ENCODE measurements at regions not wholly inside any gene's neighbourhood (a gene's known extent, or its start where the extent isn't known, plus 50 kb on each side); places are given as distances from the start of the nearest gene placed in this dataset.

GRCh38 chr15:27623149-27623548 is 476.0 kb downstream of the OCA2 start:
- H3K9ac ChIP-seq (ENCODE audit: low read depth, low read length), result no peak overlapping the region
- no peak overlapping the region for H3K4me3 ChIP-seq (ENCODE audit: low read depth, low read length)
- no peak overlapping the region for H3K27ac ChIP-seq (ENCODE audit: low read depth, low read length)
- H3K4me1 ChIP-seq (ENCODE audit: control insufficient read depth, insufficient read depth, low read length), result 0 out of 2 replicates have a peak, but pooled peaks cover 4% of the 10 kb centered on the region
- no peaks in the 10 kb centered on the region for H3K36me3 ChIP-seq (ENCODE audit: control insufficient read depth, insufficient read depth, low read length)
- H3K27me3 ChIP-seq (ENCODE audit: control insufficient read depth, insufficient read depth, low read length), result no peaks in the 10 kb centered on the region
- peaks cover 11% of the 10 kb centered on the region for H3K9me3 ChIP-seq (ENCODE audit: control insufficient read depth, insufficient read depth, low read length)

- no peak overlapping the region for H3K9ac ChIP-seq (ENCODE audit: low read depth, low read length)
- H3K4me3 ChIP-seq (ENCODE audit: low read depth, low read length), result no peak overlapping the region
- H3K9me3 ChIP-seq (ENCODE audit: control insufficient read depth, insufficient read depth, low read length), result peaks cover 8% of the 10 kb centered on the region
- H3K27ac ChIP-seq (ENCODE audit: low read depth, low read length), result no peak overlapping the region
- no peaks in the 10 kb centered on the region for H3K36me3 ChIP-seq (ENCODE audit: control insufficient read depth, insufficient read depth, low read length)
- H3K27me3 ChIP-seq (ENCODE audit: control insufficient read depth, insufficient read depth, low read length), result no peaks in the 10 kb centered on the region
- 0 out of 2 replicates have a peak, but pooled peaks cover 4% of the 10 kb centered on the region for H3K4me1 ChIP-seq (ENCODE audit: control insufficient read depth, insufficient read depth, low read length)
Measured at GRCh38 chr15:27622371-27622770, 476.7 kb downstream of the OCA2 start.

DNA sequence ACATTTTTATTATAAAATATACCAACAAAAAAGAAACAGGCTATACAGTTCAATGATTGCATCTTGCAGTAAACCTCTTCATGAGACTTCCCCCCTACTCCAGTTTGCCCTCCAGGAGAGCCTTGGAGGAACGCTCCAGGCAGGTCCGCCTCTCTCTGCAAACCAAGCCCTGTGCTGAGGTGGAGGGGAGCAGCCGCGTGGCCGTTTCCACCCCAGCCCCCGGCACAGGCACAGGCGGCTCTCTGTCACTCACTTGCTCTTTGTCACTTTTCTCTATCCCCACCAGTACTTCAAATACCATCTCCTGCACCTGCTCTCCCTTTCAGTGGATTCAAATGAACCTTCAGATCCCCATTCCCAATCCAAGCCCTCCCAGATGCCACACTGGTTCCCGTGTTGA is 479.9 kb downstream of the OCA2 start:
- no peak overlapping the region for H3K27ac ChIP-seq (ENCODE audit: low read depth, low read length)
- H3K9me3 ChIP-seq (ENCODE audit: control insufficient read depth, insufficient read depth, low read length), result no peaks in the 10 kb centered on the region
- H3K9ac ChIP-seq (ENCODE audit: low read depth, low read length), result no peak overlapping the region
- H3K4me3 ChIP-seq (ENCODE audit: low read depth, low read length), result no peak overlapping the region
- no peaks in the 10 kb centered on the region for H3K36me3 ChIP-seq (ENCODE audit: control insufficient read depth, insufficient read depth, low read length)
- H3K27me3 ChIP-seq (ENCODE audit: control insufficient read depth, insufficient read depth, low read length), result no peaks in the 10 kb centered on the region
- 0 out of 2 replicates have a peak, but pooled peaks cover 4% of the 10 kb centered on the region for H3K4me1 ChIP-seq (ENCODE audit: control insufficient read depth, insufficient read depth, low read length)

- H3K36me3 ChIP-seq (ENCODE audit: control insufficient read depth, insufficient read depth, low read length), result no peaks in the 10 kb centered on the region
- H3K9me3 ChIP-seq (ENCODE audit: control insufficient read depth, insufficient read depth, low read length), result no peaks in the 10 kb centered on the region
- H3K9ac ChIP-seq (ENCODE audit: low read depth, low read length), result no peak overlapping the region
- H3K4me1 ChIP-seq (ENCODE audit: control insufficient read depth, insufficient read depth, low read length), result no peaks in the 10 kb centered on the region
- no peak overlapping the region for H3K27ac ChIP-seq (ENCODE audit: low read depth, low read length)
- H3K27me3 ChIP-seq (ENCODE audit: control insufficient read depth, insufficient read depth, low read length), result no peaks in the 10 kb centered on the region
- H3K4me3 ChIP-seq (ENCODE audit: low read depth, low read length), result no peak overlapping the region
Measured at GRCh38 chr15:27617013-27617412, 482.1 kb downstream of the OCA2 start.

- Histone ChIP-seq H3K9ac (ENCODE audit: low read depth, low read length) (no peak overlapping the region), H3K27me3 (ENCODE audit: control insufficient read depth, insufficient read depth, low read length) (no peaks in the 10 kb centered on the region), H3K27ac (ENCODE audit: low read depth, low read length) (no peak overlapping the region), H3K9me3 (ENCODE audit: control insufficient read depth, insufficient read depth, low read length) (peaks cover 15% of the 10 kb centered on the region), H3K4me1 (ENCODE audit: control insufficient read depth, insufficient read depth, low read length) (no peaks in the 10 kb centered on the region), H3K4me3 (ENCODE audit: low read depth, low read length) (no peak overlapping the region), H3K36me3 (ENCODE audit: control insufficient read depth, insufficient read depth, low read length) (no peaks in the 10 kb centered on the region)
Measured at GRCh38 chr15:27608248-27608647, 490.9 kb downstream of the OCA2 start.

GRCh38 chr15:27601239-27601960 is 497.7 kb downstream of the OCA2 start:
- H3K36me3 ChIP-seq (ENCODE audit: control insufficient read depth, insufficient read depth, low read length), result no peaks in the 10 kb centered on the region
- H3K4me1 ChIP-seq (ENCODE audit: control insufficient read depth, insufficient read depth, low read length), result peaks cover 6% of the 10 kb centered on the region; the same call in 1 of the 2 replicates
- no peak overlapping the region for H3K4me3 ChIP-seq (ENCODE audit: low read depth, low read length)
- H3K9ac ChIP-seq (ENCODE audit: low read depth, low read length), result no peak overlapping the region
- no peaks in the 10 kb centered on the region for H3K27me3 ChIP-seq (ENCODE audit: control insufficient read depth, insufficient read depth, low read length)
- H3K9me3 ChIP-seq (ENCODE audit: control insufficient read depth, insufficient read depth, low read length), result peaks cover 16% of the 10 kb centered on the region
- no peak overlapping the region for H3K27ac ChIP-seq (ENCODE audit: low read depth, low read length)

DNA sequence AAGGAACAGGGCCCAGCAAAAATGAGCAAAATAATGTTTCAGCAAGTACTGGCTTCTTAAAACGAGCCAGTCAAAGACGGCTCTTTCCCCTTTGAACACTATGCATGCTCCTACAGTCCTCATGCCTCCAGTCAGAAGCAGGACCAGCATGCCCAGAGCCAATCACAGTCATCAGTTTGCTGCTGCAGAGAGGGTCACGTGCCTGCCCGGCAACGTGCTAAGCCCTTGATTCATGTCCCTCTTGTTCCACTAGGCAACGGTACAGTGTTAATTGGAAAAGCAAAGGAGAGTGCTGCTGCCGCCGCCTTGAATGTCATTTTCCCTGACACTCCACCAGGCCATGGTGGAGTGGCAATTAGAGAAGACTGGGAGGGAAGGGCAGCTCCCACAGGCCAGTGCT is 500.1 kb downstream of the OCA2 start:
- Histone ChIP-seq H3K27ac (ENCODE audit: low read depth, low read length) (no peak overlapping the region), H3K27me3 (ENCODE audit: control insufficient read depth, insufficient read depth, low read length) (no peaks in the 10 kb centered on the region), H3K9ac (ENCODE audit: low read depth, low read length) (no peak overlapping the region), H3K4me1 (ENCODE audit: control insufficient read depth, insufficient read depth, low read length) (peaks cover 6% of the 10 kb centered on the region; the same call in 1 of the 2 replicates), H3K4me3 (ENCODE audit: low read depth, low read length) (no peak overlapping the region), H3K9me3 (ENCODE audit: control insufficient read depth, insufficient read depth, low read length) (peaks cover 5% of the 10 kb centered on the region; the same call in 1 of the 2 replicates), H3K36me3 (ENCODE audit: control insufficient read depth, insufficient read depth, low read length) (no peaks in the 10 kb centered on the region)

GRCh38 chr15:27598251-27599009 is 500.7 kb downstream of the OCA2 start:
- peaks cover 2% of the 10 kb centered on the region; the same call in 1 of the 2 replicates for H3K9me3 ChIP-seq (ENCODE audit: control insufficient read depth, insufficient read depth, low read length)
- H3K9ac ChIP-seq (ENCODE audit: low read depth, low read length), result no peak overlapping the region
- no peak overlapping the region for H3K27ac ChIP-seq (ENCODE audit: low read depth, low read length)
- no peak overlapping the region for H3K4me3 ChIP-seq (ENCODE audit: low read depth, low read length)
- H3K36me3 ChIP-seq (ENCODE audit: control insufficient read depth, insufficient read depth, low read length), result no peaks in the 10 kb centered on the region
- peaks cover 6% of the 10 kb centered on the region; the same call in 1 of the 2 replicates for H3K4me1 ChIP-seq (ENCODE audit: control insufficient read depth, insufficient read depth, low read length)
- no peaks in the 10 kb centered on the region for H3K27me3 ChIP-seq (ENCODE audit: control insufficient read depth, insufficient read depth, low read length)

- Histone ChIP-seq H3K27me3 (ENCODE audit: control insufficient read depth, insufficient read depth, low read length) (no peaks in the 10 kb centered on the region), H3K27ac (ENCODE audit: low read depth, low read length) (no peak overlapping the region), H3K9ac (ENCODE audit: low read depth, low read length) (no peak overlapping the region), H3K4me1 (ENCODE audit: control insufficient read depth, insufficient read depth, low read length) (no peaks in the 10 kb centered on the region), H3K9me3 (ENCODE audit: control insufficient read depth, insufficient read depth, low read length) (no peaks in the 10 kb centered on the region), H3K36me3 (ENCODE audit: control insufficient read depth, insufficient read depth, low read length) (no peaks in the 10 kb centered on the region), H3K4me3 (ENCODE audit: low read depth, low read length) (no peak overlapping the region)
Measured at GRCh38 chr15:27595211-27595610, 503.9 kb downstream of the OCA2 start.

DNA sequence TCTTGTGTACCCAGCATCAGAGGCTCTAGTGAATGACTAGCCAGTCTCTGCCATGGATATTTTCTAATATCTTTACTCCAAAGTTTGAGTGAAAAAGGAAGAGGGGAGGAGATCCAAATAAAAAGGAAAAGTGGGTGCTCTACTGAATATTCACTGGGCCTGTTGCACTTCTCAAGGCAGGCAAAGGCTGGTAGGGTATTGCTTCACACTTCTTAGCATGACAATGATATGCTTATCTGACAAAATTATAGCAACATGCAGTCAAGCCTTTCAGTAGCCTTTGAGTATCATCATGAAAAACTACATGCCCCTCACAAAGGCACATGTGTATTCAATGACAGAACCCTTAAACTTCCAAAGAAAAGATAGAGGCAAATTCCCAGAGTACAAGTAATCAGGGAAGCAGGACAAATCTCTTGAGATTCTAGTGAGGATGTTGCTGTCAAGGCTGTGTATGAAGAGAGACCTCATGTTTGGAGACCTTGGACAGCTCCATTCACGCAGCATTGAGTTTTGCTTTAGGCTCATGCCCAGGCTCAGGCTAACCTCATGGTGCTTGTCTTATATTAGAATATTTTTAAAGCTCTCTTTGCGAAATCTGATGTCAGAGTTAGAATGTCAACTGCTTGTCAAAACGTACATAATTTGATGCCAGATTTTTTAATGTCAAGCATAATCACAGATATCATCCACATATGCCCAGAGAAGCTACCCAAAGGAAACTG is 506.9 kb downstream of the OCA2 start:
- no peaks in the 10 kb centered on the region for H3K36me3 ChIP-seq (ENCODE audit: control insufficient read depth, insufficient read depth, low read length)
- H3K27me3 ChIP-seq (ENCODE audit: control insufficient read depth, insufficient read depth, low read length), result no peaks in the 10 kb centered on the region
- no peaks in the 10 kb centered on the region for H3K9me3 ChIP-seq (ENCODE audit: control insufficient read depth, insufficient read depth, low read length)
- no peak overlapping the region for H3K4me3 ChIP-seq (ENCODE audit: low read depth, low read length)
- H3K27ac ChIP-seq (ENCODE audit: low read depth, low read length), result no peak overlapping the region
- H3K4me1 ChIP-seq (ENCODE audit: control insufficient read depth, insufficient read depth, low read length), result peaks cover 5% of the 10 kb centered on the region; the same call in 1 of the 2 replicates
- H3K9ac ChIP-seq (ENCODE audit: low read depth, low read length), result no peak overlapping the region
